Stimulated activated CD8-positive, alpha-beta memory T cell treated with anti-CD3 and anti-CD28 coated beads, Interleukin-4, amount 100 ng/mL, for 24 hours (primary cell): ENCODE measurements at regions not wholly inside any gene's neighbourhood (a gene's known extent, or its start where the extent isn't known, plus 50 kb on each side); places are given as distances from the start of the nearest gene placed in this dataset.
"Not testable (repeated sequence)": the region's sequence is repeated elsewhere in the genome, so short reads cannot be mapped to it uniquely, and the experiment has no call there.

Experiments used
- DNase-seq: peaks from one replicate; pipeline ENCODE4 v3.0.0-alpha.2; 2020; ENCODE audit warnings: low read depth

- DNase-seq, result no peak
Observed at GRCh38 chr5:89071941-89072331, 189.0 kb upstream of the MEF2C start.

GRCh38 chr5:89071101-89071940, 188.3 kb upstream of the MEF2C start:
- DNase-seq, result no peak

GRCh38 chr5:89069591-89069990, 186.6 kb upstream of the MEF2C start:
- DNase-seq, result no peak

- no peak for DNase-seq
Observed at GRCh38 chr5:89067362-89067761, 184.4 kb upstream of the MEF2C start.

- no peak for DNase-seq
Observed at GRCh38 chr5:89065919-89066318, 182.9 kb upstream of the MEF2C start.

- no peak for DNase-seq
Observed at GRCh38 chr5:89064736-89065135, 181.8 kb upstream of the MEF2C start.

GRCh38 chr5:89064054-89064453, 181.1 kb upstream of the MEF2C start:
- DNase-seq, result no peak

GRCh38 chr5:89060768-89061167, 177.8 kb upstream of the MEF2C start:
- no peak for DNase-seq

GRCh38 chr5:89059274-89059673, 176.3 kb upstream of the MEF2C start:
- no peak for DNase-seq

- no peak for DNase-seq
Observed at GRCh38 chr5:89055695-89056085, 172.7 kb upstream of the MEF2C start.

GRCh38 chr5:89055015-89055694, 172.2 kb upstream of the MEF2C start:
- DNase-seq, result no peak

GRCh38 chr5:89053547-89053946, 170.6 kb upstream of the MEF2C start:
- no peak for DNase-seq

- DNase-seq, result not testable (repeated sequence)
Observed at GRCh38 chr5:89050062-89050461, 167.1 kb upstream of the MEF2C start.

GRCh38 chr5:89047571-89047970, 164.6 kb upstream of the MEF2C start:
- DNase-seq, result no peak

GRCh38 chr5:89045216-89045615, 162.2 kb upstream of the MEF2C start:
- no peak for DNase-seq

- DNase-seq, result no peak
Observed at GRCh38 chr5:89044674-89045200, 161.8 kb upstream of the MEF2C start.

GRCh38 chr5:89043676-89044075, 160.7 kb upstream of the MEF2C start:
- no peak for DNase-seq

GRCh38 chr5:89042746-89043145, 159.8 kb upstream of the MEF2C start:
- DNase-seq, result no peak

GRCh38 chr5:89041976-89042375, 159.0 kb upstream of the MEF2C start:
- DNase-seq, result no peak

GRCh38 chr5:89041249-89041779, 158.3 kb upstream of the MEF2C start:
- no peak for DNase-seq

GRCh38 chr5:89036704-89037489, 153.9 kb upstream of the MEF2C start:
- no peak for DNase-seq

GRCh38 chr5:89036166-89036565, 153.2 kb upstream of the MEF2C start:
- DNase-seq, result no peak
